ENCODE measurements at regions not wholly inside any gene's neighbourhood (a gene's known extent, or its start where the extent isn't known, plus 50 kb on each side); places are given as distances from the start of the nearest gene placed in this dataset.

GRCh38 chr9:13478160-13478559 is 198.7 kb upstream of the MPDZ start:
- TF ChIP-seq CTCF (conservative IDR thresholded peaks at IDR 0.05; ENCODE audit: low read depth, low read length): no peak
- no peaks in the 10 kb centered on the region for H3K79me2 ChIP-seq (ENCODE audit: insufficient read depth, low read depth)
- H3K4me1 ChIP-seq (ENCODE audit: low read depth, poor library complexity, severe bottlenecking): no peaks in the 10 kb centered on the region
- H3K36me3 ChIP-seq (ENCODE audit: insufficient read depth): no peaks in the 10 kb centered on the region
- no peak overlapping the region for H3K9ac ChIP-seq
- H3K27me3 ChIP-seq (ENCODE audit: insufficient read depth, low read depth): no peaks in the 10 kb centered on the region
- H3K27ac ChIP-seq: no peak overlapping the region
- H3K4me2 ChIP-seq: no peak overlapping the region
- H3K4me3 ChIP-seq (IDR thresholded peaks at IDR 0.05; ENCODE audit: insufficient read depth, low read depth, low read length): no peak overlapping the region
- H4K20me1 ChIP-seq (ENCODE audit: insufficient read depth): no peaks in the 10 kb centered on the region
- no peak overlapping the region for H2AFZ ChIP-seq (ENCODE audit: low read depth)

GRCh38 chr9:13470836-13471235 is 191.3 kb upstream of the MPDZ start:
- Histone ChIP-seq H3K4me3 (IDR thresholded peaks at IDR 0.05; ENCODE audit: insufficient read depth, low read depth, low read length) (no peak overlapping the region), H3K9ac (no peak overlapping the region), H2AFZ (ENCODE audit: low read depth) (no peak overlapping the region), H3K4me1 (ENCODE audit: low read depth, poor library complexity, severe bottlenecking) (no peaks in the 10 kb centered on the region), H3K27me3 (ENCODE audit: insufficient read depth, low read depth) (no peaks in the 10 kb centered on the region), H3K4me2 (no peak overlapping the region), H3K79me2 (ENCODE audit: insufficient read depth, low read depth) (no peaks in the 10 kb centered on the region), H3K36me3 (ENCODE audit: insufficient read depth) (no peaks in the 10 kb centered on the region), H3K27ac (no peak overlapping the region), H4K20me1 (ENCODE audit: insufficient read depth) (no peaks in the 10 kb centered on the region)
- TF ChIP-seq CTCF (conservative IDR thresholded peaks at IDR 0.05; ENCODE audit: low read depth, low read length): no peak

GRCh38 chr9:13467157-13467556 is 187.7 kb upstream of the MPDZ start:
- H4K20me1 ChIP-seq (ENCODE audit: insufficient read depth): no peaks in the 10 kb centered on the region
- no peaks in the 10 kb centered on the region for H3K27me3 ChIP-seq (ENCODE audit: insufficient read depth, low read depth)
- no peaks in the 10 kb centered on the region for H3K4me1 ChIP-seq (ENCODE audit: low read depth, poor library complexity, severe bottlenecking)
- no peak overlapping the region for H3K9ac ChIP-seq
- no peaks in the 10 kb centered on the region for H3K79me2 ChIP-seq (ENCODE audit: insufficient read depth, low read depth)
- TF ChIP-seq CTCF (conservative IDR thresholded peaks at IDR 0.05; ENCODE audit: low read depth, low read length): no peak
- H3K4me2 ChIP-seq: no peak overlapping the region
- no peaks in the 10 kb centered on the region for H3K36me3 ChIP-seq (ENCODE audit: insufficient read depth)
- no peak overlapping the region for H3K27ac ChIP-seq
- H2AFZ ChIP-seq (ENCODE audit: low read depth): no peak overlapping the region
- no peak overlapping the region for H3K4me3 ChIP-seq (IDR thresholded peaks at IDR 0.05; ENCODE audit: insufficient read depth, low read depth, low read length)

- Histone ChIP-seq H3K36me3 (ENCODE audit: insufficient read depth) (no peaks in the 10 kb centered on the region), H3K4me2 (no peak overlapping the region), H3K27ac (no peak overlapping the region), H3K4me3 (IDR thresholded peaks at IDR 0.05; ENCODE audit: insufficient read depth, low read depth, low read length) (no peak overlapping the region), H3K27me3 (ENCODE audit: insufficient read depth, low read depth) (no peaks in the 10 kb centered on the region), H4K20me1 (ENCODE audit: insufficient read depth) (no peaks in the 10 kb centered on the region), H2AFZ (ENCODE audit: low read depth) (no peak overlapping the region), H3K79me2 (ENCODE audit: insufficient read depth, low read depth) (no peaks in the 10 kb centered on the region), H3K9ac (no peak overlapping the region), H3K4me1 (ENCODE audit: low read depth, poor library complexity, severe bottlenecking) (no peaks in the 10 kb centered on the region)
- no peak for TF ChIP-seq CTCF (conservative IDR thresholded peaks at IDR 0.05; ENCODE audit: low read depth, low read length)
Measured at GRCh38 chr9:13461414-13461991, 182.0 kb upstream of the MPDZ start.

Data from KMS-11 (cell line).